Vagina (tissue), 2 donors: ENCODE measurements at regions not wholly inside any gene's neighbourhood (a gene's known extent, or its start where the extent isn't known, plus 50 kb on each side); places are given as distances from the start of the nearest gene placed in this dataset.

Experiments used
- POLR2A ChIP-seq, 2 donors: fragments of 450-650 bp; IDR thresholded peaks; one replicate each; pipeline ENCODE4 v1.6.1; 2017; ENCODE audit warnings: antibody characterized with exemption in 2 of 2, mild to moderate bottlenecking in 2 of 2, moderate library complexity in 2 of 2
- POLR2AphosphoS5 ChIP-seq, 2 donors: sonication (generic); formaldehyde crosslinking; IDR thresholded peaks; one replicate each; pipeline ENCODE4 v1.9.0; 2017; ENCODE audit warnings: antibody characterized with exemption in 2 of 2, mild to moderate bottlenecking in 2 of 2, low read depth in 1 of 2; ENCODE audit not compliant: insufficient read depth in 1 of 2
- TF ChIP-seq, protein P1 (sequence below), 3 experiments: fragments of 450-650 bp in 2 of 3; fragments of 200-600 bp in 1 of 3; sonication (generic) in 1 of 3; IDR thresholded peaks; one replicate each; pipeline ENCODE4 v1.5.1; 2017 to 2019; ENCODE audit warnings: antibody characterized with exemption in 3 of 3, mild to moderate bottlenecking in 2 of 3, moderate library complexity in 2 of 3

- TF ChIP-seq POLR2AphosphoS5 (IDR thresholded peaks at IDR 0.05; ENCODE audit: insufficient read depth in 1 of 2, low read depth in 1 of 2) (no peak), POLR2A (IDR thresholded peaks at IDR 0.05) (no peak)
- TF ChIP-seq, protein P1, sequence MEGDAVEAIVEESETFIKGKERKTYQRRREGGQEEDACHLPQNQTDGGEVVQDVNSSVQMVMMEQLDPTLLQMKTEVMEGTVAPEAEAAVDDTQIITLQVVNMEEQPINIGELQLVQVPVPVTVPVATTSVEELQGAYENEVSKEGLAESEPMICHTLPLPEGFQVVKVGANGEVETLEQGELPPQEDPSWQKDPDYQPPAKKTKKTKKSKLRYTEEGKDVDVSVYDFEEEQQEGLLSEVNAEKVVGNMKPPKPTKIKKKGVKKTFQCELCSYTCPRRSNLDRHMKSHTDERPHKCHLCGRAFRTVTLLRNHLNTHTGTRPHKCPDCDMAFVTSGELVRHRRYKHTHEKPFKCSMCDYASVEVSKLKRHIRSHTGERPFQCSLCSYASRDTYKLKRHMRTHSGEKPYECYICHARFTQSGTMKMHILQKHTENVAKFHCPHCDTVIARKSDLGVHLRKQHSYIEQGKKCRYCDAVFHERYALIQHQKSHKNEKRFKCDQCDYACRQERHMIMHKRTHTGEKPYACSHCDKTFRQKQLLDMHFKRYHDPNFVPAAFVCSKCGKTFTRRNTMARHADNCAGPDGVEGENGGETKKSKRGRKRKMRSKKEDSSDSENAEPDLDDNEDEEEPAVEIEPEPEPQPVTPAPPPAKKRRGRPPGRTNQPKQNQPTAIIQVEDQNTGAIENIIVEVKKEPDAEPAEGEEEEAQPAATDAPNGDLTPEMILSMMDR (IDR thresholded peaks at IDR 0.05) = no peak
Observed at GRCh38 chr18:29056800-29057199, 879.9 kb upstream of the CDH2 start.
